ENCODE measurements at regions not wholly inside any gene's neighbourhood (a gene's known extent, or its start where the extent isn't known, plus 50 kb on each side); places are given as distances from the start of the nearest gene placed in this dataset.
"Not testable (repeated sequence)": the region's sequence is repeated elsewhere in the genome, so short reads cannot be mapped to it uniquely, and the experiment has no call there.

- not testable (repeated sequence) for TF ChIP-seq ZNF565 (CRISPR knock-in tag; conservative IDR thresholded peaks at IDR 0.05; ENCODE audit: low read depth); ZFP30 (CRISPR knock-in tag; IDR thresholded peaks at IDR 0.05); ZFP3 (CRISPR knock-in tag; IDR thresholded peaks at IDR 0.05); ZC3H10 (CRISPR knock-in tag; IDR thresholded peaks at IDR 0.05); ESRRG (CRISPR knock-in tag; IDR thresholded peaks at IDR 0.05); CSDC2 (CRISPR knock-in tag; IDR thresholded peaks at IDR 0.05); BACH2 (CRISPR knock-in tag; IDR thresholded peaks at IDR 0.05; ENCODE audit: borderline replicate concordance); GLIS3 (CRISPR knock-in tag; IDR thresholded peaks at IDR 0.05); ZNF70 (CRISPR knock-in tag; IDR thresholded peaks at IDR 0.05); RARB (CRISPR knock-in tag; IDR thresholded peaks at IDR 0.05)
- TF ChIP-seq, protein P1, sequence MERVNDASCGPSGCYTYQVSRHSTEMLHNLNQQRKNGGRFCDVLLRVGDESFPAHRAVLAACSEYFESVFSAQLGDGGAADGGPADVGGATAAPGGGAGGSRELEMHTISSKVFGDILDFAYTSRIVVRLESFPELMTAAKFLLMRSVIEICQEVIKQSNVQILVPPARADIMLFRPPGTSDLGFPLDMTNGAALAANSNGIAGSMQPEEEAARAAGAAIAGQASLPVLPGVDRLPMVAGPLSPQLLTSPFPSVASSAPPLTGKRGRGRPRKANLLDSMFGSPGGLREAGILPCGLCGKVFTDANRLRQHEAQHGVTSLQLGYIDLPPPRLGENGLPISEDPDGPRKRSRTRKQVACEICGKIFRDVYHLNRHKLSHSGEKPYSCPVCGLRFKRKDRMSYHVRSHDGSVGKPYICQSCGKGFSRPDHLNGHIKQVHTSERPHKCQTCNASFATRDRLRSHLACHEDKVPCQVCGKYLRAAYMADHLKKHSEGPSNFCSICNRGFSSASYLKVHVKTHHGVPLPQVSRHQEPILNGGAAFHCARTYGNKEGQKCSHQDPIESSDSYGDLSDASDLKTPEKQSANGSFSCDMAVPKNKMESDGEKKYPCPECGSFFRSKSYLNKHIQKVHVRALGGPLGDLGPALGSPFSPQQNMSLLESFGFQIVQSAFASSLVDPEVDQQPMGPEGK (CRISPR knock-in tag; IDR thresholded peaks at IDR 0.05; ENCODE audit: borderline replicate concordance), result not testable (repeated sequence)
Observed at GRCh38 chr2:47689118-47689517, 93.8 kb upstream of the MSH6 start.
